ENCODE measurements at regions not wholly inside any gene's neighbourhood (a gene's known extent, or its start where the extent isn't known, plus 50 kb on each side); places are given as distances from the start of the nearest gene placed in this dataset.

DNA sequence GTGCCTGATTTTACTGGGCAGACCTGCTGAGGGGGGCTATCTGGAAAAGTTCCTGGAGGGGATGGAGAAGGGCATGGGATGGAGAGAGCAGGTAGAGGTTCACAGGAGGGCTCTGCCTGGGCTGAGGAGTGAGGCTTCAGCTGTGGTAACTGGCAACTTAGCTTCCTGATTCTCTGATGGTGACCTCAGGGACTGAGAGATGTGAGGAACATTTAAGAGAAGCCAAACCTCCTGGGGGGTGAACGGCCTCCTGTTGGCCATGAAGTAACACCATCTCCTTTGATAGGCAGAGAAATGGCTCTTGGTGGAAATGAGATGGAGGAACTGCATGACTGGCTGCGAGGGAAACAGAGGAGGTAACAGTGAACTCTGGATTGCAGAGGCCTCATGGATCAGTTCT is 97.3 kb upstream of the ROPN1 start:
- no peak for TF ChIP-seq CTCF (IDR thresholded peaks at IDR 0.05; ENCODE audit: control insufficient read depth, insufficient read depth, low read depth, low read length, missing control alignments)
- H3K4me3 ChIP-seq (ENCODE audit: control insufficient read depth, low read depth, low read length) = no peak overlapping the region
- no peak for DNase-seq (ENCODE audit: low read depth)

DNA sequence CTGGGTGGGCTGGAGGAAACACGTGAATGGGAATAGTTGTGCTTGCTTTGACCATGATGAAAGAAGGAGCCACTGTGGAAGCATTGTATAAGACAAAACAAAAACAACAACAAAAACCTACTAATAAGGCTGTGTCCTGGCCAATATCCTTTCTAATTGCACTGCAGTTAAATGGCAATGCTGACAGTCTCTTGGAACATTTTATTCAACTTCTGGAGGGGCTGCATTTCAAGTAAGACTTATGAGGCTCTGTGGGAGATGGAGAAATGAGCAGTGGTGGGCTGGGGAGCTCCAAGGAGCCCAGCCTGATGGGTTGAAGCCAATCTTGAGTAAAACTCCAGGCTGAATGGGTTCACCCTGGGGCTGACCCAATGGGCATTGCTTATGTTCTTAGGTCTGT is 99.8 kb upstream of the ROPN1 start:
- no peak overlapping the region for H3K4me3 ChIP-seq (ENCODE audit: control insufficient read depth, low read depth, low read length)
- DNase-seq (ENCODE audit: low read depth) = no peak
- no peak for TF ChIP-seq CTCF (IDR thresholded peaks at IDR 0.05; ENCODE audit: control insufficient read depth, insufficient read depth, low read depth, low read length, missing control alignments)

- DNase-seq (ENCODE audit: low read depth) = no peak
- no peak overlapping the region for H3K4me3 ChIP-seq (ENCODE audit: control insufficient read depth, low read depth, low read length)
- no peak for TF ChIP-seq CTCF (IDR thresholded peaks at IDR 0.05; ENCODE audit: control insufficient read depth, insufficient read depth, low read depth, low read length, missing control alignments)
These were observed 100.9 kb upstream of the ROPN1 start for GRCh38 chr3:124092811-124093210.

GRCh38 chr3:124094496-124094895 is 102.6 kb upstream of the ROPN1 start:
- TF ChIP-seq CTCF (IDR thresholded peaks at IDR 0.05; ENCODE audit: control insufficient read depth, insufficient read depth, low read depth, low read length, missing control alignments) = no peak
- H3K4me3 ChIP-seq (ENCODE audit: control insufficient read depth, low read depth, low read length) = no peak overlapping the region
- no peak for DNase-seq (ENCODE audit: low read depth)

GRCh38 chr3:124097362-124098131 is 105.6 kb upstream of the ROPN1 start:
- no peak for DNase-seq (ENCODE audit: low read depth)
- no peak overlapping the region for H3K4me3 ChIP-seq (ENCODE audit: control insufficient read depth, low read depth, low read length)
- no peak for TF ChIP-seq CTCF (IDR thresholded peaks at IDR 0.05; ENCODE audit: control insufficient read depth, insufficient read depth, low read depth, low read length, missing control alignments)

DNA sequence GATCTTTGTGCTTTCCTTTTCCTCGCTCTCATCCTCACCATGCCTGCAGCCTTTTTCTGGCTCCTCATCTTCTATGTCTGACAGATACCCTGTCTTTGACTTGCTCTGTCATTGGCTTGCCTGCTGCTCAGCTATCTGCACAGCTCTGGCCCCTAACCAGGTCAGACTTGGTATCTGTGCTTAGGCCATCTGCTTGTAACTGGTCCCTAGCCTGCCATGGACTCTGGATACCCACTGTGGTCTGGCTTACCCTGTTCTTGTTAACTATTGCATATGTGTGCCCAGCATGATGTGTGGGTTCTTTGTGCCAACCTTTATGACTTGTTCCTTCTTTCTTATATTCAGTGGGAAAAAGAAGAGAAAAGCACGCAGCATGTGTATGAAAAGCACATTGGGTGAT is 109.7 kb upstream of the ROPN1 start:
- no peak for DNase-seq (ENCODE audit: low read depth)
- TF ChIP-seq CTCF (IDR thresholded peaks at IDR 0.05; ENCODE audit: control insufficient read depth, insufficient read depth, low read depth, low read length, missing control alignments) = no peak
- H3K4me3 ChIP-seq (ENCODE audit: control insufficient read depth, low read depth, low read length) = no peak overlapping the region
